ENCODE measurements at regions not wholly inside any gene's neighbourhood (a gene's known extent, or its start where the extent isn't known, plus 50 kb on each side); places are given as distances from the start of the nearest gene placed in this dataset.

GRCh38 chr9:24464319-24464951, 81.3 kb downstream of the IZUMO3 start:
- ATAC-seq (no peak), DNase-seq (no peak)
- POLR2A ChIA-PET: no interaction called here
- no peaks in the 10 kb centered on the region for H3K27me3 Mint-ChIP-seq
- H3K4me3 Mint-ChIP-seq: no peak overlapping the region
- CTCF ChIA-PET: no interaction called here
- no peaks in the 10 kb centered on the region for H3K36me3 Mint-ChIP-seq (ENCODE audit: low read depth)
- no peaks in the 10 kb centered on the region for H3K4me1 Mint-ChIP-seq (ENCODE audit: low read depth)
- peaks cover 12% of the 10 kb centered on the region for H3K9me3 Mint-ChIP-seq
- intact Hi-C loops (cut with micrococcal nuclease): no loop called here
- TF ChIP-seq CTCF (IDR thresholded peaks at IDR 0.05): no peak
- H3K27ac Mint-ChIP-seq: no peak overlapping the region

GRCh38 chr9:24462951-24463350, 82.7 kb downstream of the IZUMO3 start:
- Mint-ChIP-seq H3K27ac (no peak overlapping the region), H3K36me3 (ENCODE audit: low read depth) (no peaks in the 10 kb centered on the region), H3K9me3 (peaks cover 14% of the 10 kb centered on the region), H3K4me1 (ENCODE audit: low read depth) (no peaks in the 10 kb centered on the region), H3K4me3 (no peak overlapping the region), H3K27me3 (no peaks in the 10 kb centered on the region)
- CTCF ChIA-PET: no interaction called here
- ATAC-seq (no peak), DNase-seq (no peak)
- no peak for TF ChIP-seq CTCF (IDR thresholded peaks at IDR 0.05)
- intact Hi-C loops (cut with micrococcal nuclease): no loop called here
- POLR2A ChIA-PET: no interaction called here

- intact Hi-C loops (cut with micrococcal nuclease): no loop called here
- Mint-ChIP-seq H3K4me1 (ENCODE audit: low read depth) (no peaks in the 10 kb centered on the region), H3K4me3 (no peak overlapping the region), H3K27me3 (no peaks in the 10 kb centered on the region), H3K9me3 (peaks cover 11% of the 10 kb centered on the region), H3K36me3 (ENCODE audit: low read depth) (no peaks in the 10 kb centered on the region), H3K27ac (no peak overlapping the region)
- CTCF ChIA-PET: no interaction called here
- ATAC-seq (no peak), DNase-seq (no peak)
- POLR2A ChIA-PET: no interaction called here
- no peak for TF ChIP-seq CTCF (IDR thresholded peaks at IDR 0.05)
Measured at GRCh38 chr9:24460781-24461180, 84.9 kb downstream of the IZUMO3 start.

- POLR2A ChIA-PET: interaction anchor here (0.7 kb wide), 1 partner anchor 225 kb away, joined by 3 read pairs; no protein-coding TSS in a partner anchor
- CTCF ChIA-PET: no interaction called here
- DNase-seq: no peak
- no peak overlapping the region for H3K27ac Mint-ChIP-seq
- H3K9me3 Mint-ChIP-seq: peaks cover 11% of the 10 kb centered on the region
- H3K4me3 Mint-ChIP-seq: no peak overlapping the region
- ATAC-seq: no peak
- TF ChIP-seq CTCF (IDR thresholded peaks at IDR 0.05): no peak
- intact Hi-C loops (cut with micrococcal nuclease): no loop called here
- no peaks in the 10 kb centered on the region for H3K4me1 Mint-ChIP-seq (ENCODE audit: low read depth)
- no peaks in the 10 kb centered on the region for H3K36me3 Mint-ChIP-seq (ENCODE audit: low read depth)
- no peaks in the 10 kb centered on the region for H3K27me3 Mint-ChIP-seq
Measured at GRCh38 chr9:24459953-24460352, 85.7 kb downstream of the IZUMO3 start.

- ChIA-PET CTCF (no interaction called here), POLR2A (no interaction called here)
- Mint-ChIP-seq H3K4me1 (ENCODE audit: low read depth) (no peaks in the 10 kb centered on the region), H3K9me3 (peaks cover 15% of the 10 kb centered on the region), H3K4me3 (no peak overlapping the region), H3K36me3 (ENCODE audit: low read depth) (no peaks in the 10 kb centered on the region), H3K27me3 (no peaks in the 10 kb centered on the region), H3K27ac (no peak overlapping the region)
- DNase-seq (no peak), ATAC-seq (no peak)
- intact Hi-C loops (cut with micrococcal nuclease): no loop called here
- no peak for TF ChIP-seq CTCF (IDR thresholded peaks at IDR 0.05)
Measured at GRCh38 chr9:24451346-24451745, 94.4 kb downstream of the IZUMO3 start.
